ENCODE measurements at regions not wholly inside any gene's neighbourhood (a gene's known extent, or its start where the extent isn't known, plus 50 kb on each side); places are given as distances from the start of the nearest gene placed in this dataset.

GRCh38 chr15:39058351-39059131 is 493.9 kb upstream of the RASGRP1 start:
- CTCF ChIA-PET = no interaction called here
- no peak overlapping the region for H3K4me3 Mint-ChIP-seq
- H3K4me1 Mint-ChIP-seq = peaks cover 22% of the 10 kb centered on the region
- no peak for DNase-seq (ENCODE audit: low spot score)
- peaks cover 48% of the 10 kb centered on the region for H3K27me3 Mint-ChIP-seq (ENCODE audit: low read depth)
- H3K27ac Mint-ChIP-seq = no peak overlapping the region
- no peaks in the 10 kb centered on the region for H3K36me3 Mint-ChIP-seq
- no peak for ATAC-seq
- H3K9me3 Mint-ChIP-seq = no peaks in the 10 kb centered on the region
- TF ChIP-seq FOXK1 (CRISPR knock-in tag; IDR thresholded peaks at IDR 0.05) (no peak), ZNF138 (CRISPR knock-in tag; conservative IDR thresholded peaks at IDR 0.05) (no peak), RELA (CRISPR knock-in tag; IDR thresholded peaks at IDR 0.05; ENCODE audit: borderline replicate concordance) (no peak), ZNF425 (CRISPR knock-in tag; conservative IDR thresholded peaks at IDR 0.05) (no peak), ZNF121 (CRISPR knock-in tag; IDR thresholded peaks at IDR 0.05) (no peak), JUN (CRISPR knock-in tag; IDR thresholded peaks at IDR 0.05) (no peak), FOXP1 (CRISPR knock-in tag; IDR thresholded peaks at IDR 0.05; ENCODE audit: borderline replicate concordance) (no peak), OVOL2 (CRISPR knock-in tag; IDR thresholded peaks at IDR 0.05; ENCODE audit: borderline replicate concordance) (no peak), USF1 (CRISPR knock-in tag; IDR thresholded peaks at IDR 0.05) (no peak), ESRRA (CRISPR knock-in tag; IDR thresholded peaks at IDR 0.05; ENCODE audit: borderline replicate concordance) (no peak), SOX15 (CRISPR knock-in tag; IDR thresholded peaks at IDR 0.05) (no peak), ZNF416 (CRISPR knock-in tag; IDR thresholded peaks at IDR 0.05) (no peak), MAX (CRISPR knock-in tag; IDR thresholded peaks at IDR 0.05) (no peak)
- POLR2A ChIA-PET = no interaction called here

GRCh38 chr15:39059917-39060316 is 495.3 kb upstream of the RASGRP1 start:
- POLR2A ChIA-PET = no interaction called here
- DNase-seq (ENCODE audit: low spot score) (no peak), ATAC-seq (no peak)
- no peak overlapping the region for H3K4me3 Mint-ChIP-seq
- peaks cover 61% of the 10 kb centered on the region for H3K27me3 Mint-ChIP-seq (ENCODE audit: low read depth)
- H3K27ac Mint-ChIP-seq = no peak overlapping the region
- TF ChIP-seq AR (CRISPR knock-in tag; IDR thresholded peaks at IDR 0.05) (no peak), MYBL2 (CRISPR knock-in tag; IDR thresholded peaks at IDR 0.05) (no peak), E2F1 (CRISPR knock-in tag; IDR thresholded peaks at IDR 0.05) (no peak), ETV6 (CRISPR knock-in tag; IDR thresholded peaks at IDR 0.05) (no peak), NR2C2 (CRISPR knock-in tag; IDR thresholded peaks at IDR 0.05) (no peak), ZNF671 (CRISPR knock-in tag; IDR thresholded peaks at IDR 0.05) (no peak), ARID4B (CRISPR knock-in tag; IDR thresholded peaks at IDR 0.05; ENCODE audit: borderline replicate concordance) (no peak), SMAD4 (CRISPR knock-in tag; IDR thresholded peaks at IDR 0.05) (no peak), NR3C1 (CRISPR knock-in tag; conservative IDR thresholded peaks at IDR 0.05; ENCODE audit: low read depth) (no peak), SP1 (CRISPR knock-in tag; conservative IDR thresholded peaks at IDR 0.05) (no peak), RELA (CRISPR knock-in tag; IDR thresholded peaks at IDR 0.05; ENCODE audit: borderline replicate concordance) (no peak)
- no peaks in the 10 kb centered on the region for H3K36me3 Mint-ChIP-seq
- CTCF ChIA-PET = interaction anchor here (1.5 kb wide), 1 partner anchor 32 kb away, joined by 4 read pairs; no protein-coding TSS in a partner anchor
- H3K9me3 Mint-ChIP-seq = no peaks in the 10 kb centered on the region
- peaks cover 22% of the 10 kb centered on the region for H3K4me1 Mint-ChIP-seq
